Fibroblast of lung (primary cell): ENCODE measurements at regions not wholly inside any gene's neighbourhood (a gene's known extent, or its start where the extent isn't known, plus 50 kb on each side); places are given as distances from the start of the nearest gene placed in this dataset.

Experiments
- DNase-seq, 2 donors: peaks; one replicate each; pipeline versions ENCODE4 v3.0.0 to v3.0.0-alpha.2; 2010; ENCODE audit warnings: low read depth in 2 of 2
- H2AFZ ChIP-seq: 2 replicates; pipeline ENCODE4 v1.5.1; 2012; ENCODE audit warnings: low read length, control low read depth, inconsistent platforms
- H3K27ac ChIP-seq: 2 replicates; pipeline ENCODE4 v1.5.1; 2011; ENCODE audit warnings: low read length, control low read depth; ENCODE audit not compliant: insufficient read depth
- H3K27me3 ChIP-seq: 2 replicates; pipeline ENCODE4 v1.5.1; 2011; ENCODE audit warnings: mild to moderate bottlenecking, low read length; ENCODE audit not compliant: control insufficient read depth, insufficient read depth
- H3K36me3 ChIP-seq: 2 replicates; pipeline ENCODE4 v1.5.1; 2011; ENCODE audit warnings: low read length; ENCODE audit not compliant: control insufficient read depth, insufficient read depth
- H3K4me1 ChIP-seq: 2 replicates; pipeline ENCODE4 v1.5.1; 2011; ENCODE audit warnings: low read length; ENCODE audit not compliant: control insufficient read depth, insufficient read depth; ENCODE audit errors: extremely low read depth
- H3K4me2 ChIP-seq: 2 replicates; pipeline ENCODE4 v1.5.1; 2011; ENCODE audit warnings: low read length, control low read depth; ENCODE audit not compliant: insufficient read depth; ENCODE audit errors: extremely low read depth
- H3K4me3 ChIP-seq, 4 experiments: fragments of 200-600 bp in 1 of 4; sonication (generic) in 1 of 4; replicated peaks in 1 of 4; 2 replicates each; pipeline ENCODE4 v1.5.1; 2011 to 2016; ENCODE audit warnings: low read length in 4 of 4, low read depth in 3 of 4, mild to moderate bottlenecking in 3 of 4, control low read depth in 2 of 4, inconsistent platforms in 1 of 4, mixed read lengths in 1 of 4; ENCODE audit not compliant: insufficient read depth in 1 of 4; ENCODE audit errors: control extremely low read depth in 1 of 4
- H3K79me2 ChIP-seq: 2 replicates; pipeline ENCODE4 v1.5.1; 2012; ENCODE audit warnings: mild to moderate bottlenecking, low read length, inconsistent platforms; ENCODE audit not compliant: control insufficient read depth, insufficient read depth
- H3K9ac ChIP-seq: 2 replicates; pipeline ENCODE4 v1.5.1; 2011; ENCODE audit warnings: mild to moderate bottlenecking, low read length, control low read depth; ENCODE audit not compliant: insufficient read depth
- H3K9me3 ChIP-seq: 2 replicates; pipeline ENCODE4 v1.5.1; 2012; ENCODE audit warnings: low read depth, low read length; ENCODE audit not compliant: control insufficient read depth, insufficient read depth
- H4K20me1 ChIP-seq: 2 replicates; pipeline ENCODE4 v1.5.1; 2011; ENCODE audit warnings: low read length; ENCODE audit not compliant: control insufficient read depth, insufficient read depth; ENCODE audit errors: extremely low read depth
- CTCF ChIP-seq, 2 donors: IDR thresholded peaks in 1 of 2; conservative IDR thresholded peaks in 1 of 2; 1 replicate in 1 of 2; 2 replicates in 1 of 2; pipeline ENCODE4 v1.5.1; 2011 to 2012; ENCODE audit warnings: low read length in 2 of 2, control low read depth in 1 of 2, inconsistent platforms in 1 of 2, low read depth in 1 of 2, mild to moderate bottlenecking in 1 of 2
- EZH2 ChIP-seq: IDR thresholded peaks from 2 replicates; pipeline ENCODE4 v1.5.1; 2012; ENCODE audit warnings: low read length, control low read depth, mild to moderate bottlenecking; ENCODE audit errors: missing control alignments

DNA sequence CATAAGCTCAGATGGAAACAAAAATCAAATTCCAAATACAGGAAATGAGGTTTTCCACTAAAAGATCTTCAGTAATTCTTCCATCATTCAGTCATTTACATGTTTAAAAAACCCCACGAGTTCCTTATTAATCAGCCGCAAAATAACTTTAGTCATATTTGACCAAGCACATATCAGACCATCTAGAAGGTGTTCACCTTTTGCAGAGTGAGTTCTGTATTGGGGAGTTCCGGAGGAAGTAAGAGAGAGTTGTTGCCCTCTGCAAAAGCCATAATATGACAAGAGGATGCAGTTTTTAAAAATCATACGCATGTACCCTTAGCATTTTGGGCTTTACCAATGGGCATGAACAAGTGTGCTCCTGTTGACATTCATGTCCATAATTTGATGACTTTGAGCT, 61.6 kb downstream of the CCR1 start:
- H3K4me2 ChIP-seq, result no peak overlapping the region
- H3K27ac ChIP-seq, result no peak overlapping the region
- H2AFZ ChIP-seq, result no peak overlapping the region
- no peaks in the 10 kb centered on the region for H3K9me3 ChIP-seq
- H4K20me1 ChIP-seq, result no peaks in the 10 kb centered on the region
- H3K27me3 ChIP-seq, result no peaks in the 10 kb centered on the region
- no peaks in the 10 kb centered on the region for H3K4me1 ChIP-seq
- H3K79me2 ChIP-seq, result no peaks in the 10 kb centered on the region
- H3K4me3 ChIP-seq, result no peak overlapping the region
- no peak overlapping the region for H3K9ac ChIP-seq
- TF ChIP-seq CTCF (conservative IDR thresholded peaks at IDR 0.05 in 1 of 2, IDR thresholded peaks at IDR 0.05 in 1 of 2; ENCODE audit: low read depth in 1 of 2, low read length in 2 of 2) (no peak), EZH2 (no peak)
- no peak for DNase-seq
- H3K36me3 ChIP-seq, result no peaks in the 10 kb centered on the region

- H3K4me1 ChIP-seq, result no peaks in the 10 kb centered on the region
- H4K20me1 ChIP-seq, result no peaks in the 10 kb centered on the region
- no peaks in the 10 kb centered on the region for H3K27me3 ChIP-seq
- no peak overlapping the region for H3K27ac ChIP-seq
- H3K4me3 ChIP-seq, result no peak overlapping the region
- H3K36me3 ChIP-seq, result no peaks in the 10 kb centered on the region
- H3K79me2 ChIP-seq, result no peaks in the 10 kb centered on the region
- H2AFZ ChIP-seq, result no peak overlapping the region
- no peak for DNase-seq
- H3K9ac ChIP-seq, result no peak overlapping the region
- H3K9me3 ChIP-seq, result no peaks in the 10 kb centered on the region
- TF ChIP-seq EZH2 (no peak), CTCF (conservative IDR thresholded peaks at IDR 0.05 in 1 of 2, IDR thresholded peaks at IDR 0.05 in 1 of 2; ENCODE audit: low read depth in 1 of 2, low read length in 2 of 2) (no peak)
- H3K4me2 ChIP-seq, result no peak overlapping the region
Measured at GRCh38 chr3:46146021-46146420, 62.1 kb downstream of the CCR1 start.

GRCh38 chr3:46145147-46145546, 63.0 kb downstream of the CCR1 start:
- Histone ChIP-seq H3K4me2 (no peak overlapping the region), H3K9ac (no peak overlapping the region), H3K27me3 (no peaks in the 10 kb centered on the region), H3K27ac (no peak overlapping the region), H3K79me2 (no peaks in the 10 kb centered on the region), H3K9me3 (no peaks in the 10 kb centered on the region), H2AFZ (no peak overlapping the region), H3K4me3 (no peak overlapping the region), H4K20me1 (no peaks in the 10 kb centered on the region), H3K36me3 (no peaks in the 10 kb centered on the region), H3K4me1 (no peaks in the 10 kb centered on the region)
- no peak for TF ChIP-seq EZH2
- TF ChIP-seq CTCF (conservative IDR thresholded peaks at IDR 0.05 in 1 of 2, IDR thresholded peaks at IDR 0.05 in 1 of 2; ENCODE audit: low read depth in 1 of 2, low read length in 2 of 2), result no peak
- no peak for DNase-seq
